RWPE1 (cell line): ENCODE measurements at regions not wholly inside any gene's neighbourhood (a gene's known extent, or its start where the extent isn't known, plus 50 kb on each side); places are given as distances from the start of the nearest gene placed in this dataset.

Source experiments
- CTCF ChIA-PET: fragments of 350-600 bp; sonication (Branson Sonifier 250); formaldehyde crosslinking; extraction: SDS; loops from one replicate; lab custom pipeline; 2021; lab: Yijun Ruan, JAX
- POLR2A ChIA-PET: fragments of 400-600 bp; formaldehyde crosslinking; extraction: SDS; loops from one replicate; lab custom pipeline; 2020; ENCODE audit warnings: antibody characterized with exemption; ENCODE audit not compliant: low non-redundant PET; lab: Yijun Ruan, JAX
- DNase-seq: peaks from one replicate; pipeline ENCODE4 v3.0.0; 2012; ENCODE audit warnings: low spot score
- H3K27ac ChIP-seq: fragments of 450-650 bp; 2 replicates; pipeline ENCODE4 v1.5.1; 2017
- CTCF ChIP-seq: fragments of 450-650 bp; conservative IDR thresholded peaks from 2 replicates; pipeline ENCODE4 v1.5.1; 2017; ENCODE audit warnings: low read depth, mild to moderate bottlenecking

GRCh38 chr3:78293284-78293683, 1253.4 kb downstream of the ROBO2 start:
- CTCF ChIA-PET: no interaction called here
- no peak for DNase-seq
- POLR2A ChIA-PET: no interaction called here
- H3K27ac ChIP-seq: no peak overlapping the region
- no peak for TF ChIP-seq CTCF

GRCh38 chr3:78304115-78304514, 1264.2 kb downstream of the ROBO2 start:
- no peak for DNase-seq
- ChIA-PET POLR2A (no interaction called here), CTCF (interaction anchor here (0.7 kb wide), 2 partner anchors 11 to 49 kb away, joined by 3 read pairs; no protein-coding TSS in a partner anchor)
- no peak overlapping the region for H3K27ac ChIP-seq
- TF ChIP-seq CTCF: no peak

- H3K27ac ChIP-seq: no peak overlapping the region
- no peak for TF ChIP-seq CTCF
- ChIA-PET POLR2A (no interaction called here), CTCF (no interaction called here)
- no peak for DNase-seq
Observed at GRCh38 chr3:78312851-78313250, 1273.0 kb downstream of the ROBO2 start.

- no peak for TF ChIP-seq CTCF
- CTCF ChIA-PET: no interaction called here
- POLR2A ChIA-PET: no interaction called here
- DNase-seq: no peak
- H3K27ac ChIP-seq: no peak overlapping the region
Observed at GRCh38 chr3:78313332-78313731, 1273.4 kb downstream of the ROBO2 start.

- CTCF ChIA-PET: interaction anchor here (0.6 kb wide), 1 partner anchor 10 kb away, joined by 3 read pairs; no protein-coding TSS in a partner anchor
- POLR2A ChIA-PET: no interaction called here
- no peak for TF ChIP-seq CTCF
- no peak for DNase-seq
- no peak overlapping the region for H3K27ac ChIP-seq
Observed at GRCh38 chr3:78314327-78314726, 1274.4 kb downstream of the ROBO2 start.

GRCh38 chr3:78317774-78318173, 1277.9 kb downstream of the ROBO2 start:
- DNase-seq: no peak
- no peak for TF ChIP-seq CTCF
- H3K27ac ChIP-seq: no peak overlapping the region
- ChIA-PET POLR2A (no interaction called here), CTCF (no interaction called here)

GRCh38 chr3:78322780-78323179, 1282.9 kb downstream of the ROBO2 start:
- no peak overlapping the region for H3K27ac ChIP-seq
- no peak for DNase-seq
- CTCF ChIA-PET: no interaction called here
- TF ChIP-seq CTCF: no peak
- POLR2A ChIA-PET: no interaction called here
